Nephron progenitor cell (in vitro differentiated cells): ENCODE measurements at regions not wholly inside any gene's neighbourhood (a gene's known extent, or its start where the extent isn't known, plus 50 kb on each side); places are given as distances from the start of the nearest gene placed in this dataset.
"Not testable (repeated sequence)": the region's sequence is repeated elsewhere in the genome, so short reads cannot be mapped to it uniquely, and the experiment has no call there.

Experiments used
- DNase-seq: peaks from one replicate; pipeline ENCODE4 v3.0.0; 2021
- H3K27ac Mint-ChIP-seq: 2 replicates; pipeline ENCODE4 v1.8.0; 2021; ENCODE audit warnings: mild to moderate bottlenecking, moderate library complexity, mixed read lengths
- H3K27me3 Mint-ChIP-seq: 2 replicates; pipeline ENCODE4 v1.8.0; 2021; ENCODE audit warnings: mild to moderate bottlenecking, low read depth, mixed read lengths; ENCODE audit not compliant: poor library complexity
- H3K36me3 Mint-ChIP-seq: 2 replicates; pipeline ENCODE4 v1.8.0; 2021; ENCODE audit warnings: low read depth, mixed read lengths
- H3K4me1 Mint-ChIP-seq: 2 replicates; pipeline ENCODE4 v1.8.0; 2021; ENCODE audit warnings: mixed read lengths
- H3K4me3 Mint-ChIP-seq: 2 replicates; pipeline ENCODE4 v1.8.0; 2021; ENCODE audit warnings: mild to moderate bottlenecking, moderate library complexity, mixed read lengths
- H3K9me3 Mint-ChIP-seq: 2 replicates; pipeline ENCODE4 v1.8.0; 2021; ENCODE audit warnings: mild to moderate bottlenecking, moderate library complexity, mixed read lengths
- CTCF ChIP-seq: fragments of 200-600 bp; sonication (generic); IDR thresholded peaks from 2 replicates; pipeline ENCODE4 v1.5.0; 2021; ENCODE audit warnings: antibody characterized with exemption

- no peaks in the 10 kb centered on the region for H3K36me3 Mint-ChIP-seq
- no peaks in the 10 kb centered on the region for H3K4me1 Mint-ChIP-seq
- H3K4me3 Mint-ChIP-seq, result no peak overlapping the region
- no peak for DNase-seq
- no peak for TF ChIP-seq CTCF
- H3K27ac Mint-ChIP-seq, result no peak overlapping the region
- H3K9me3 Mint-ChIP-seq, result peaks cover 5% of the 10 kb centered on the region
- peaks cover under 1% of the 10 kb centered on the region for H3K27me3 Mint-ChIP-seq
Measured at GRCh38 chr3:112718967-112719366, 78.0 kb upstream of the CCDC80 start.

- no peak for TF ChIP-seq CTCF
- no peak overlapping the region for H3K27ac Mint-ChIP-seq
- no peak overlapping the region for H3K4me3 Mint-ChIP-seq
- H3K9me3 Mint-ChIP-seq, result peaks cover under 1% of the 10 kb centered on the region
- no peaks in the 10 kb centered on the region for H3K4me1 Mint-ChIP-seq
- no peaks in the 10 kb centered on the region for H3K27me3 Mint-ChIP-seq
- H3K36me3 Mint-ChIP-seq, result no peaks in the 10 kb centered on the region
- DNase-seq, result no peak
Measured at GRCh38 chr3:112718516-112718915, 77.6 kb upstream of the CCDC80 start.

GRCh38 chr3:112709911-112710310 is 69.0 kb upstream of the CCDC80 start:
- peaks cover 27% of the 10 kb centered on the region for H3K9me3 Mint-ChIP-seq

GRCh38 chr3:112699436-112699978 is 58.6 kb upstream of the CCDC80 start:
- DNase-seq, result no peak

More at GRCh38 chr3:112709911-112710310, 69.0 kb upstream of the CCDC80 start:
- Mint-ChIP-seq H3K4me1 (no peaks in the 10 kb centered on the region), H3K36me3 (no peaks in the 10 kb centered on the region), H3K27ac (no peak overlapping the region), H3K27me3 (no peaks in the 10 kb centered on the region), H3K4me3 (no peak overlapping the region)
- no peak for TF ChIP-seq CTCF
- DNase-seq, result no peak

GRCh38 chr3:112698442-112698841 is 57.5 kb upstream of the CCDC80 start:
- H3K27ac Mint-ChIP-seq, H3K36me3 Mint-ChIP-seq, H3K4me3 Mint-ChIP-seq, H3K27me3 Mint-ChIP-seq, DNase-seq, H3K9me3 Mint-ChIP-seq: not testable (repeated sequence)
- peaks cover 14% of the 10 kb centered on the region for H3K4me1 Mint-ChIP-seq

More at GRCh38 chr3:112699436-112699978, 58.6 kb upstream of the CCDC80 start:
- Mint-ChIP-seq H3K36me3 (no peaks in the 10 kb centered on the region), H3K4me3 (no peak overlapping the region), H3K9me3 (peaks cover 6% of the 10 kb centered on the region), H3K4me1 (peaks cover 14% of the 10 kb centered on the region), H3K27me3 (peaks cover 3% of the 10 kb centered on the region), H3K27ac (no peak overlapping the region)
- no peak for TF ChIP-seq CTCF

- not testable (repeated sequence) for H3K27me3 Mint-ChIP-seq, H3K4me3 Mint-ChIP-seq, DNase-seq, H3K27ac Mint-ChIP-seq, H3K36me3 Mint-ChIP-seq
- H3K9me3 Mint-ChIP-seq, result peaks cover 29% of the 10 kb centered on the region
- H3K4me1 Mint-ChIP-seq, result peaks cover 14% of the 10 kb centered on the region
Measured at GRCh38 chr3:112696244-112696643, 55.3 kb upstream of the CCDC80 start.

GRCh38 chr3:112695377-112696108 is 54.6 kb upstream of the CCDC80 start:
- H3K36me3 Mint-ChIP-seq, H3K27ac Mint-ChIP-seq, DNase-seq, H3K4me3 Mint-ChIP-seq, H3K27me3 Mint-ChIP-seq: not testable (repeated sequence)
- Mint-ChIP-seq H3K9me3 (peaks cover 26% of the 10 kb centered on the region), H3K4me1 (peaks cover 14% of the 10 kb centered on the region)

GRCh38 chr3:112694906-112695305 is 54.0 kb upstream of the CCDC80 start:
- H3K4me3 Mint-ChIP-seq, H3K27me3 Mint-ChIP-seq, H3K27ac Mint-ChIP-seq, H3K36me3 Mint-ChIP-seq, DNase-seq: not testable (repeated sequence)
- Mint-ChIP-seq H3K4me1 (peaks cover 17% of the 10 kb centered on the region), H3K9me3 (peaks cover 26% of the 10 kb centered on the region)
